ENCODE measurements at regions not wholly inside any gene's neighbourhood (a gene's known extent, or its start where the extent isn't known, plus 50 kb on each side); places are given as distances from the start of the nearest gene placed in this dataset.

DNA sequence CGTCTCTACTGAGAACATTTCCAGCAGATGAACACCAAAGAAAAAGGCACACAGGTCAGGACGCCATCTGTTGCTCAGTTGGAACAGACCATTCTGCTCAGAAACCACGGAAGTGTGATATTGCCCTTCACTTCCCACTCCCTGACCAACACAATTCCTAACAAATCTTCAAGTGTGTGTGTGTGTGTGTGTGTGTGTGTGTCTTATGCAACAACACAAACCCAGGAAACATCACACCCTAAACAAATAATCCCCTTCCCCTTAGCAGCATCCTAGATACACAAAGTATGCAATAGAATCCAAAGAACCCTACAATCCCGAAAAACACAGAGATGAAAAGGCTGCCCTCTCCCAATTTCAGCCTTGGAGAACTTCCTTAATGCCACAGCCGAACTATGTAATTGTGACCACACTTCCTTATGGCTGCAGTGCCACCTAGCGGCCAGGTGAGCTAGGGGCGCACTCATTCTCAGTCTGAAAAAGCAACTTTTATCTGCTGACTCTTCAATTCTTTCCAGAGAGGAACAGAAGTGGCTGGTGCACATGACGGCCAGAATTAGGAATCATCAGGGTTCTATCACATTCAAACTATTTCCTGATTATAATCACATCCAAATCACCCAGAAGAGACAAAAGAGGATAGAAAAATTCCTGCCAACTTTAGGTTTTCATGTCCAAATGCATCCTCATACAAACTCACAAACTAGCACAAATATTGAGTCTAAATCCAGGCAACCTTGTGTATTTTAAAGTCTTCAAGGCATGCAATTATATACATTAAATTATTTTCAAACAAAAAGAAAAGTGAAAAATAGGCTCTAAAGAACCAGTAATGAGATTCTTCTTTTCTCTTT lies 164.9 kb downstream of the DHX15 start:
- no peaks in the 10 kb centered on the region for H3K9me3 ChIP-seq (replicated peaks; ENCODE audit: control insufficient read depth, insufficient read depth, low read length)
- no peaks in the 10 kb centered on the region for H3K9me1 ChIP-seq (replicated peaks; ENCODE audit: control insufficient read depth, extremely low read depth, insufficient read depth, low read length)
- POLR2A ChIA-PET, result no interaction called here
- no peaks in the 10 kb centered on the region for H3K79me2 ChIP-seq (ENCODE audit: control insufficient read depth, insufficient read depth, low read length)
- no peak for TF ChIP-seq GATA2 (IDR thresholded peaks at IDR 0.05; ENCODE audit: insufficient read depth, insufficient read length, low read depth, low read length)
- TF ChIP-seq, protein P1, sequence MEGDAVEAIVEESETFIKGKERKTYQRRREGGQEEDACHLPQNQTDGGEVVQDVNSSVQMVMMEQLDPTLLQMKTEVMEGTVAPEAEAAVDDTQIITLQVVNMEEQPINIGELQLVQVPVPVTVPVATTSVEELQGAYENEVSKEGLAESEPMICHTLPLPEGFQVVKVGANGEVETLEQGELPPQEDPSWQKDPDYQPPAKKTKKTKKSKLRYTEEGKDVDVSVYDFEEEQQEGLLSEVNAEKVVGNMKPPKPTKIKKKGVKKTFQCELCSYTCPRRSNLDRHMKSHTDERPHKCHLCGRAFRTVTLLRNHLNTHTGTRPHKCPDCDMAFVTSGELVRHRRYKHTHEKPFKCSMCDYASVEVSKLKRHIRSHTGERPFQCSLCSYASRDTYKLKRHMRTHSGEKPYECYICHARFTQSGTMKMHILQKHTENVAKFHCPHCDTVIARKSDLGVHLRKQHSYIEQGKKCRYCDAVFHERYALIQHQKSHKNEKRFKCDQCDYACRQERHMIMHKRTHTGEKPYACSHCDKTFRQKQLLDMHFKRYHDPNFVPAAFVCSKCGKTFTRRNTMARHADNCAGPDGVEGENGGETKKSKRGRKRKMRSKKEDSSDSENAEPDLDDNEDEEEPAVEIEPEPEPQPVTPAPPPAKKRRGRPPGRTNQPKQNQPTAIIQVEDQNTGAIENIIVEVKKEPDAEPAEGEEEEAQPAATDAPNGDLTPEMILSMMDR (IDR thresholded peaks at IDR 0.05; ENCODE audit: extremely low read depth in 1 of 2, insufficient read depth in 1 of 2, low read depth in 1 of 2, low read length in 2 of 2), result peak; percentile 87 to 94
- no peak overlapping the region for H2AFZ ChIP-seq (ENCODE audit: low read depth, low read length)
- H4K20me1 ChIP-seq (replicated peaks; ENCODE audit: control insufficient read depth, extremely low read depth, insufficient read depth, low read length), result no peaks in the 10 kb centered on the region
- no peak overlapping the region for H3K27ac ChIP-seq (ENCODE audit: insufficient read depth, low read depth, low read length)
- CTCF ChIA-PET, result interaction anchor here (1.0 to 1.9 kb wide), 6 partner anchors 10 to 1522 kb away, joined by 3 to 9 read pairs (median 6); no protein-coding TSS in a partner anchor
- no TSS peak for BruUV-seq (replicated peaks)
- dilution Hi-C loops (cut with MboI; ENCODE audit: extremely low pct_ligation_motif_present, low sequenced_read_pairs) (no loop called here), intact Hi-C loops (cut with micrococcal nuclease) (loop anchor here (10.0 kb wide), 1 partner anchor 2005 kb away; no protein-coding TSS in a partner anchor)
- H3K27me3 ChIP-seq (ENCODE audit: control insufficient read depth in 2 of 2, insufficient read depth in 2 of 2, low read length in 2 of 2), result peaks cover 0 to 1% of the 10 kb centered on the region in 2 experiments
- DNase-seq (ENCODE audit: low read depth, low spot score) (peak; percentile 44), FAIRE-seq (peak; percentile 93)
- H3K36me3 ChIP-seq (ENCODE audit: control insufficient read depth in 2 of 2, extremely low read depth in 1 of 2, insufficient read depth in 2 of 2, low read length in 2 of 2), result no peaks in the 10 kb centered on the region
- H3K4me1 ChIP-seq (ENCODE audit: control insufficient read depth, extremely low read depth, insufficient read depth, low read length), result no peaks in the 10 kb centered on the region
- H3K4me2 ChIP-seq (ENCODE audit: insufficient read depth, low read length), result no peak overlapping the region
- no peak overlapping the region for H3K9ac ChIP-seq (replicated peaks; ENCODE audit: extremely low read depth, insufficient read depth, low read length)
- H3K4me3 ChIP-seq (replicated peaks in 1 of 3; ENCODE audit: insufficient read depth in 1 of 3, low read depth in 1 of 3, low read length in 3 of 3), result no peak overlapping the region

DNA sequence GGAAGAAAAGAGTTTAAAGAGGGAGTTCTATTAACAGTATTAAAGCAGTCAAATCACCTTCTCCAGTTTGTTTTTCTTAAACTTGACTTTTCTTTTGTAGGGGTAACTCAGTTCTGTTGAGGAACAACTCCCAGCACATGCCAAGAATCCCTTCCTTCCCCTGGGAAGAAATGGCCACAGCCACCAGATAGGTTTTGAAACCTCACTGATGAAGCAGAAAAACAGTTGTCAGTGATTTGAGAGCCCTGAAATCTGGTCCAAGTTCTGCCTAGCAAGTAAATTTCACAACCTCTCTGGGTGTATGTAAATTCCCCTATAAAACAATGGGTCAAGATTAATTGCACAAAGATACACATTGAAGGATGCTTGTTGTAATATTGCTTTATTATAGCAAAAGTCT lies 167.1 kb downstream of the DHX15 start:
- Histone ChIP-seq H3K4me3 (replicated peaks in 1 of 3; ENCODE audit: insufficient read depth in 1 of 3, low read depth in 1 of 3, low read length in 3 of 3) (no peak overlapping the region), H3K4me2 (ENCODE audit: insufficient read depth, low read length) (no peak overlapping the region), H3K9me3 (replicated peaks; ENCODE audit: control insufficient read depth, insufficient read depth, low read length) (no peaks in the 10 kb centered on the region), H3K27ac (ENCODE audit: insufficient read depth, low read depth, low read length) (no peak overlapping the region), H4K20me1 (replicated peaks; ENCODE audit: control insufficient read depth, extremely low read depth, insufficient read depth, low read length) (no peaks in the 10 kb centered on the region), H3K27me3 (ENCODE audit: control insufficient read depth in 2 of 2, insufficient read depth in 2 of 2, low read length in 2 of 2) (peaks cover 0 to 1% of the 10 kb centered on the region in 2 experiments), H3K36me3 (ENCODE audit: control insufficient read depth in 2 of 2, extremely low read depth in 1 of 2, insufficient read depth in 2 of 2, low read length in 2 of 2) (no peaks in the 10 kb centered on the region), H3K9ac (replicated peaks; ENCODE audit: extremely low read depth, insufficient read depth, low read length) (no peak overlapping the region), H3K9me1 (replicated peaks; ENCODE audit: control insufficient read depth, extremely low read depth, insufficient read depth, low read length) (no peaks in the 10 kb centered on the region), H3K79me2 (ENCODE audit: control insufficient read depth, insufficient read depth, low read length) (no peaks in the 10 kb centered on the region), H3K4me1 (ENCODE audit: control insufficient read depth, extremely low read depth, insufficient read depth, low read length) (no peaks in the 10 kb centered on the region), H2AFZ (ENCODE audit: low read depth, low read length) (no peak overlapping the region)
- DNase-seq (ENCODE audit: low read depth, low spot score), result no peak
- intact Hi-C loops (cut with micrococcal nuclease) (loop anchor here (10.0 kb wide), 1 partner anchor 2002 kb away; no protein-coding TSS in a partner anchor), dilution Hi-C loops (cut with MboI; ENCODE audit: extremely low pct_ligation_motif_present, low sequenced_read_pairs) (no loop called here)
- no TSS peak for BruUV-seq (replicated peaks)
- no peak for FAIRE-seq
- TF ChIP-seq FOS (IDR thresholded peaks at IDR 0.05; ENCODE audit: borderline replicate concordance, insufficient read depth, low read length), result no peak
- no peak for TF ChIP-seq POLR2AphosphoS5 (IDR thresholded peaks at IDR 0.05; ENCODE audit: insufficient read depth, low read depth, low read length)
- TF ChIP-seq POLR2A (IDR thresholded peaks at IDR 0.05; ENCODE audit: low read depth, low read length), result no peak
- no peak for TF ChIP-seq JUN (IDR thresholded peaks at IDR 0.05; ENCODE audit: borderline replicate concordance, insufficient read depth, insufficient read length, low read depth)
- TF ChIP-seq MYC (IDR thresholded peaks at IDR 0.05; ENCODE audit: low read depth, low read length), result no peak
- TF ChIP-seq, protein P2, sequence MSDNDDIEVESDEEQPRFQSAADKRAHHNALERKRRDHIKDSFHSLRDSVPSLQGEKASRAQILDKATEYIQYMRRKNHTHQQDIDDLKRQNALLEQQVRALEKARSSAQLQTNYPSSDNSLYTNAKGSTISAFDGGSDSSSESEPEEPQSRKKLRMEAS (IDR thresholded peaks at IDR 0.05; ENCODE audit: insufficient read depth, insufficient read length), result no peak
- no peak for TF ChIP-seq GATA2 (IDR thresholded peaks at IDR 0.05; ENCODE audit: insufficient read depth, insufficient read length, low read depth, low read length)
- TF ChIP-seq, protein P1 (IDR thresholded peaks at IDR 0.05; ENCODE audit: extremely low read depth in 1 of 2, insufficient read depth in 1 of 2, low read depth in 1 of 2, low read length in 2 of 2), result no peak
- TF ChIP-seq EZH2 (IDR thresholded peaks at IDR 0.05; ENCODE audit: borderline replicate concordance, low read depth, low read length, severe bottlenecking), result no peak
- CTCF ChIA-PET, result no interaction called here
- POLR2A ChIA-PET, result no interaction called here

All from endothelial cell of umbilical vein (primary cell).